Keratinocyte (primary cell): ENCODE measurements at regions not wholly inside any gene's neighbourhood (a gene's known extent, or its start where the extent isn't known, plus 50 kb on each side); places are given as distances from the start of the nearest gene placed in this dataset.

ENCODE experiments used
- DNase-seq: peaks from one replicate; pipeline ENCODE4 v3.0.0-alpha.2; 2011; ENCODE audit warnings: low read depth, missing footprints, low spot score
- FAIRE-seq: peaks from 2 replicates; lab custom pipeline; 2011; peaks lifted over from hg19 to GRCh38; lab: Jason Lieb, UNC
- H2AFZ ChIP-seq: 2 replicates; pipeline ENCODE4 v1.6.0; 2012; ENCODE audit warnings: low read length, control low read depth, inconsistent platforms; ENCODE audit not compliant: control insufficient read depth
- H3K27ac ChIP-seq: 2 replicates; pipeline ENCODE4 v1.5.1; 2011; ENCODE audit warnings: low read length; ENCODE audit not compliant: control insufficient read depth, insufficient read depth
- H3K27me3 ChIP-seq: 3 replicates; pipeline ENCODE4 v1.6.0; 2011; ENCODE audit warnings: low read length; ENCODE audit not compliant: control insufficient read depth, insufficient read depth; ENCODE audit errors: extremely low read depth
- H3K36me3 ChIP-seq, 2 experiments: 2 replicates in 1 of 2; 3 replicates in 1 of 2; pipeline ENCODE4 v1.5.1; 2011; ENCODE audit warnings: low read length in 2 of 2, mild to moderate bottlenecking in 1 of 2; ENCODE audit not compliant: control insufficient read depth in 2 of 2, insufficient read depth in 2 of 2; ENCODE audit errors: extremely low read depth in 1 of 2
- H3K4me1 ChIP-seq: 3 replicates; pipeline ENCODE4 v1.5.1; 2011; ENCODE audit warnings: low read length; ENCODE audit not compliant: control insufficient read depth, insufficient read depth; ENCODE audit errors: extremely low read depth
- H3K4me2 ChIP-seq: 3 replicates; pipeline ENCODE4 v1.6.0; 2011; ENCODE audit warnings: low read depth, low read length; ENCODE audit not compliant: control insufficient read depth, insufficient read depth; ENCODE audit errors: extremely low read depth
- H3K4me3 ChIP-seq, 3 experiments: fragments of 200-600 bp in 1 of 3; sonication (generic) in 1 of 3; 2 replicates in 2 of 3; 3 replicates in 1 of 3; pipeline ENCODE4 v1.5.1; 2011 to 2016; ENCODE audit warnings: low read length in 3 of 3, mild to moderate bottlenecking in 3 of 3, control low read depth in 2 of 3, inconsistent platforms in 1 of 3, low read depth in 1 of 3, mixed read lengths in 1 of 3, mixed run types in 1 of 3, moderate library complexity in 1 of 3; ENCODE audit not compliant: control insufficient read depth in 2 of 3, insufficient read depth in 2 of 3; ENCODE audit errors: extremely low read depth in 1 of 3
- H3K79me2 ChIP-seq: 2 replicates; pipeline ENCODE4 v1.6.0; 2012; ENCODE audit warnings: low read length; ENCODE audit not compliant: control insufficient read depth, insufficient read depth
- H3K9ac ChIP-seq: 3 replicates; pipeline ENCODE4 v1.6.0; 2011; ENCODE audit warnings: low read length; ENCODE audit not compliant: control insufficient read depth, insufficient read depth; ENCODE audit errors: extremely low read depth
- H3K9me1 ChIP-seq: 3 replicates; pipeline ENCODE4 v1.6.0; 2011; ENCODE audit warnings: low read length; ENCODE audit not compliant: control insufficient read depth, insufficient read depth; ENCODE audit errors: extremely low read depth
- H3K9me3 ChIP-seq: 2 replicates; pipeline ENCODE4 v1.5.1; 2012; ENCODE audit warnings: low read depth, low read length; ENCODE audit not compliant: control insufficient read depth
- H4K20me1 ChIP-seq: 3 replicates; pipeline ENCODE4 v1.6.0; 2011; ENCODE audit warnings: low read length; ENCODE audit not compliant: control insufficient read depth, insufficient read depth; ENCODE audit errors: extremely low read depth
- CTCF ChIP-seq, 3 experiments: IDR thresholded peaks in 1 of 3; conservative IDR thresholded peaks in 1 of 3; optimal IDR thresholded peaks in 1 of 3; 2 replicates in 2 of 3; 3 replicates in 1 of 3; pipeline versions ENCODE3 to v1.5.1; 2011; ENCODE audit warnings: low read length in 3 of 3, mild to moderate bottlenecking in 3 of 3, moderate library complexity in 2 of 3, control low read depth in 1 of 3, inconsistent platforms in 1 of 3; ENCODE audit not compliant: insufficient read depth in 2 of 3; ENCODE audit errors: extremely low read depth in 1 of 3
- EZH2 ChIP-seq: IDR thresholded peaks from one replicate; pipeline ENCODE4 v1.6.1; 2012; ENCODE audit warnings: inconsistent platforms, mild to moderate bottlenecking, low read length, moderate library complexity
- dilution Hi-C: fragments of 300-500 bp; cut with MboI; formaldehyde crosslinking; loops from one replicate; pipeline ENCODE4 v1.7.0; 2020; ENCODE audit warnings: low sequenced_read_pairs; ENCODE audit not compliant: extremely low pct_ligation_motif_present

DNA sequence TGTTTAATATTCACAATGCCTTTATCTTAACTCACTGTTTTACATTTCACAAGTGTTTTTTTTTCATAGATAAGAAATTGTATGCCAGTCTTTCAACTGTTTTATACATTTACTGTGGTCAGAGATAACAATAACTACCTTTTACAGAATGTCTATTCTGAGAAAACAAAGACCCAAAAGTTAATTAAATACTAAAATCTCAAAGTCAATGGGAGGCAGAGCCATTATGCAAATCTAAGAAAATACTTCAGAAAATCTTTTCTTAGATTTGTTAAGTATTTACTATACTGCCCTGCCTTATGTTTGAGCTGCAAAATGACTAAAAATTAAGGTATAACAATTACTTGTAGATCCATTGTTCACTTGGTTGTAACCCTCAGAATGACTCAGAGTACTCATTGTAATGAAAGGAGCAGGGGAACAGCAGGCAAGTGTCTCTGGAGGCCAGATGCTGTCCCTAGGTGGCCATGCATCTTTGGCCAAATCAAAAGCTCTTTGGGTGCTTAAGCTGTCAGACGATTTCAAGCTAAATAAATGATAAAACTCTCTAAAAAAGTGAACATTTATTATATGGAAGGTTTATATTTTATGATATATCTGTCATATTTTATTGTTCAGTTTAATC, 770.1 kb upstream of the PCDH20 start:
- TF ChIP-seq CTCF (optimal IDR thresholded peaks at IDR 0.05 in 1 of 3, IDR thresholded peaks at IDR 0.05 in 1 of 3, conservative IDR thresholded peaks at IDR 0.05 in 1 of 3; ENCODE audit: extremely low read depth in 1 of 3, insufficient read depth in 2 of 3, low read length in 3 of 3) (no peak), EZH2 (no peak)
- Histone ChIP-seq H3K9me3 (no peaks in the 10 kb centered on the region), H3K4me1 (no peaks in the 10 kb centered on the region), H3K36me3 (no peaks in the 10 kb centered on the region), H3K4me2 (no peak overlapping the region), H2AFZ (no peak overlapping the region), H3K27ac (no peak overlapping the region), H3K27me3 (no peaks in the 10 kb centered on the region), H3K79me2 (no peaks in the 10 kb centered on the region), H3K9me1 (no peaks in the 10 kb centered on the region), H4K20me1 (no peaks in the 10 kb centered on the region), H3K9ac (no peak overlapping the region), H3K4me3 (no peak overlapping the region)
- DNase-seq, result no peak
- no peak for FAIRE-seq
- dilution Hi-C loops, result no loop called here

GRCh38 chr13:62176051-62176450, 760.4 kb upstream of the PCDH20 start:
- DNase-seq (no peak), FAIRE-seq (no peak)
- no peaks in the 10 kb centered on the region for H3K9me3 ChIP-seq
- no peaks in the 10 kb centered on the region for H3K4me1 ChIP-seq
- dilution Hi-C loops, result no loop called here
- no peaks in the 10 kb centered on the region for H4K20me1 ChIP-seq
- no peak overlapping the region for H3K9ac ChIP-seq
- H3K79me2 ChIP-seq, result no peaks in the 10 kb centered on the region
- TF ChIP-seq CTCF (optimal IDR thresholded peaks at IDR 0.05 in 1 of 3, IDR thresholded peaks at IDR 0.05 in 1 of 3, conservative IDR thresholded peaks at IDR 0.05 in 1 of 3; ENCODE audit: extremely low read depth in 1 of 3, insufficient read depth in 2 of 3, low read length in 3 of 3), result no peak
- no peak for TF ChIP-seq EZH2
- no peaks in the 10 kb centered on the region for H3K9me1 ChIP-seq
- no peak overlapping the region for H3K4me3 ChIP-seq
- no peaks in the 10 kb centered on the region for H3K27me3 ChIP-seq
- H3K27ac ChIP-seq, result no peak overlapping the region
- no peak overlapping the region for H2AFZ ChIP-seq
- H3K36me3 ChIP-seq, result no peaks in the 10 kb centered on the region
- no peak overlapping the region for H3K4me2 ChIP-seq
